Panc1 (cell line): ENCODE measurements at regions not wholly inside any gene's neighbourhood (a gene's known extent, or its start where the extent isn't known, plus 50 kb on each side); places are given as distances from the start of the nearest gene placed in this dataset.

Source experiments
- ATAC-seq: fragments of 200-7000 bp; cut with Tn5 transposase; 2 replicates; pipeline ENCODE4 v1.9.1; 2020; ENCODE audit warnings: mild to moderate bottlenecking, moderate library complexity
- BruUV-seq: library from RNA; stranded (reverse); fragments of 400-500 nt; replicated peaks from 2 replicates; lab custom pipeline; 2021; lab: Mats Ljungman, UMichigan
- CTCF ChIA-PET: fragments of 300-600 bp; sonication (Branson Sonifier 250); formaldehyde crosslinking; loops from one replicate; lab custom pipeline; 2022; ENCODE audit warnings: antibody characterized with exemption; lab: Charles Lee
- POLR2A ChIA-PET: fragments of 300-600 bp; sonication (Branson Sonifier 250); formaldehyde crosslinking; loops from one replicate; lab custom pipeline; 2022; ENCODE audit warnings: antibody characterized with exemption; lab: Charles Lee
- DNase-seq: peaks from one replicate; pipeline ENCODE4 v3.0.0-alpha.2; 2010; ENCODE audit warnings: low read depth, low spot score
- H3K27ac ChIP-seq: 2 replicates; pipeline ENCODE4 v1.5.1; 2011; ENCODE audit warnings: mild to moderate bottlenecking, low read length, inconsistent platforms
- H3K27me3 ChIP-seq: fragments of 200-500 bp; sonication (Bioruptor generic); 2 replicates; pipeline ENCODE4 v1.6.0; 2014; ENCODE audit warnings: low read length, inconsistent platforms; ENCODE audit not compliant: control insufficient read depth, insufficient read depth
- H3K36me3 ChIP-seq: fragments of 200-500 bp; sonication (Bioruptor generic); 2 replicates; pipeline ENCODE4 v1.5.1; 2014; ENCODE audit warnings: inconsistent platforms, mild to moderate bottlenecking, low read length, moderate library complexity; ENCODE audit not compliant: control insufficient read depth, insufficient read depth
- H3K4me1 ChIP-seq: 2 replicates; pipeline ENCODE4 v1.5.1; 2011; ENCODE audit warnings: inconsistent platforms, mild to moderate bottlenecking, low read length, moderate library complexity; ENCODE audit not compliant: control insufficient read depth, insufficient read depth
- H3K4me3 ChIP-seq, 2 experiments: 2 replicates each; pipeline ENCODE4 v1.5.1; 2011 to 2012; ENCODE audit warnings: low read depth in 2 of 2, low read length in 2 of 2, mild to moderate bottlenecking in 2 of 2, inconsistent platforms in 1 of 2, moderate library complexity in 1 of 2
- H3K9me3 ChIP-seq: fragments of 200-500 bp; sonication (Bioruptor generic); 2 replicates; pipeline ENCODE4 v1.5.1; 2014; ENCODE audit warnings: low read depth, mild to moderate bottlenecking, inconsistent platforms, low read length, moderate library complexity; ENCODE audit not compliant: control insufficient read depth, insufficient read depth
- CTCF ChIP-seq: fragments of 450-650 bp; IDR thresholded peaks from 2 replicates; pipeline ENCODE4 v1.5.1; 2017; ENCODE audit warnings: mild to moderate bottlenecking
- POLR2AphosphoS5 ChIP-seq: IDR thresholded peaks from 2 replicates; pipeline ENCODE4 v1.6.1; 2012; ENCODE audit warnings: mild to moderate bottlenecking, low read depth, low read length, moderate library complexity
- REST ChIP-seq, 2 experiments: IDR thresholded peaks; 2 replicates each; pipeline ENCODE4 v1.6.1; 2011 to 2012; ENCODE audit warnings: low read depth in 2 of 2, control low read depth in 1 of 2, low read length in 1 of 2, mild to moderate bottlenecking in 1 of 2, moderate library complexity in 1 of 2; ENCODE audit not compliant: insufficient read depth in 1 of 2
- SIN3A ChIP-seq: IDR thresholded peaks from 2 replicates; pipeline ENCODE4 v1.6.1; 2012; ENCODE audit warnings: low read depth, mild to moderate bottlenecking, low read length, moderate library complexity, borderline replicate concordance; ENCODE audit not compliant: insufficient read depth
- TCF7L2 ChIP-seq: IDR thresholded peaks from 2 replicates; pipeline ENCODE4 v1.6.1; 2011; ENCODE audit warnings: mild to moderate bottlenecking, low read depth, low read length, inconsistent platforms
- in situ Hi-C: cut with HindIII; loops from 2 replicates; pipeline ENCODE4 v1.10.0; 2016; ENCODE audit warnings: low sequenced_read_pairs, low pct_unique_long_range_greater_than_20kb
- intact Hi-C: fragments of 100-400 bp; cut with micrococcal nuclease; formaldehyde crosslinking; loops from one replicate; pipeline ENCODE4 v1.10.0; 2022; ENCODE audit not compliant: unreplicated experiment

GRCh38 chr10:128894641-128895040, 572.4 kb upstream of the MGMT start:
- CTCF ChIA-PET: no interaction called here
- no peak overlapping the region for H3K27ac ChIP-seq
- DNase-seq: no peak
- H3K4me1 ChIP-seq: no peaks in the 10 kb centered on the region
- no peaks in the 10 kb centered on the region for H3K36me3 ChIP-seq
- H3K9me3 ChIP-seq: no peaks in the 10 kb centered on the region
- TF ChIP-seq POLR2AphosphoS5 (no peak), SIN3A (no peak)
- peaks cover 4% of the 10 kb centered on the region; the same call in 1 of the 2 replicates for H3K27me3 ChIP-seq
- in situ Hi-C loops: no loop called here
- no TSS peak for BruUV-seq
- H3K4me3 ChIP-seq: no peak overlapping the region
- ATAC-seq: no peak
- intact Hi-C loops: no loop called here
- POLR2A ChIA-PET: no interaction called here

- POLR2A ChIA-PET: no interaction called here
- BruUV-seq: no TSS peak
- no peaks in the 10 kb centered on the region for H3K4me1 ChIP-seq
- CTCF ChIA-PET: no interaction called here
- no peak for ATAC-seq
- in situ Hi-C loops: no loop called here
- no peaks in the 10 kb centered on the region for H3K36me3 ChIP-seq
- no peaks in the 10 kb centered on the region for H3K9me3 ChIP-seq
- DNase-seq: no peak
- H3K4me3 ChIP-seq: no peak overlapping the region
- intact Hi-C loops: no loop called here
- TF ChIP-seq CTCF (no peak), REST (IDR thresholded peaks at IDR 0.05; ENCODE audit: insufficient read depth in 1 of 2, low read depth in 2 of 2, low read length in 1 of 2) (no peak), SIN3A (no peak), POLR2AphosphoS5 (no peak), TCF7L2 (no peak)
- H3K27me3 ChIP-seq: peaks cover 6% of the 10 kb centered on the region; the same call in 1 of the 2 replicates
- H3K27ac ChIP-seq: no peak overlapping the region
These were observed 571.6 kb upstream of the MGMT start for GRCh38 chr10:128895473-128895872.

- Histone ChIP-seq H3K4me3 (no peak overlapping the region), H3K36me3 (no peaks in the 10 kb centered on the region), H3K4me1 (no peaks in the 10 kb centered on the region), H3K27ac (no peak overlapping the region), H3K27me3 (peaks cover 6% of the 10 kb centered on the region; the same call in 1 of the 2 replicates), H3K9me3 (no peaks in the 10 kb centered on the region)
- ATAC-seq (no peak), DNase-seq (no peak)
- intact Hi-C loops (no loop called here), in situ Hi-C loops (no loop called here)
- no TSS peak for BruUV-seq
- POLR2A ChIA-PET: no interaction called here
- TF ChIP-seq CTCF (no peak), REST (IDR thresholded peaks at IDR 0.05; ENCODE audit: insufficient read depth in 1 of 2, low read depth in 2 of 2, low read length in 1 of 2) (no peak), TCF7L2 (no peak), SIN3A (no peak)
- CTCF ChIA-PET: no interaction called here
These were observed 570.8 kb upstream of the MGMT start for GRCh38 chr10:128896116-128896795.
